ENCODE measurements at regions not wholly inside any gene's neighbourhood (a gene's known extent, or its start where the extent isn't known, plus 50 kb on each side); places are given as distances from the start of the nearest gene placed in this dataset.
A peak's percentile ranks its signal among the peaks of the same experiment; 100 is the strongest.
"Not testable (repeated sequence)": the region's sequence is repeated elsewhere in the genome, so short reads cannot be mapped to it uniquely, and the experiment has no call there.

GRCh38 chr2:193929131-193929530, 1727.9 kb upstream of the SLC39A10 start:
- DNase-seq, result peak; percentile 88 to 90

- peak; percentile 98 for DNase-seq
Measured at GRCh38 chr2:193907561-193907960, 1712.8 kb upstream of the TMEFF2 start.

GRCh38 chr2:193900292-193900691, 1705.6 kb upstream of the TMEFF2 start:
- no peak for DNase-seq

GRCh38 chr2:193895226-193895625, 1700.5 kb upstream of the TMEFF2 start:
- peak; percentile 50 to 52 for DNase-seq

- DNase-seq, result no peak
Measured at GRCh38 chr2:193894081-193894480, 1699.3 kb upstream of the TMEFF2 start.

- no peak for DNase-seq
Measured at GRCh38 chr2:193891023-193891422, 1696.3 kb upstream of the TMEFF2 start.

- no peak for DNase-seq
Measured at GRCh38 chr2:193885419-193885818, 1690.7 kb upstream of the TMEFF2 start.

- DNase-seq, result no peak
Measured at GRCh38 chr2:193883820-193884219, 1689.1 kb upstream of the TMEFF2 start.

- DNase-seq, result no peak
Measured at GRCh38 chr2:193876980-193877379, 1682.2 kb upstream of the TMEFF2 start.

GRCh38 chr2:193869564-193869963, 1674.8 kb upstream of the TMEFF2 start:
- no peak for DNase-seq

GRCh38 chr2:193868833-193869232, 1674.1 kb upstream of the TMEFF2 start:
- DNase-seq, result no peak

- DNase-seq, result no peak
Measured at GRCh38 chr2:193868132-193868531, 1673.4 kb upstream of the TMEFF2 start.

GRCh38 chr2:193867454-193867853, 1672.7 kb upstream of the TMEFF2 start:
- no peak for DNase-seq

GRCh38 chr2:193861557-193861956, 1666.8 kb upstream of the TMEFF2 start:
- DNase-seq, result no peak

- DNase-seq, result no peak
Measured at GRCh38 chr2:193847991-193848390, 1653.3 kb upstream of the TMEFF2 start.

GRCh38 chr2:193847130-193847529, 1652.4 kb upstream of the TMEFF2 start:
- no peak for DNase-seq

- DNase-seq, result no peak
Measured at GRCh38 chr2:193845604-193846003, 1650.9 kb upstream of the TMEFF2 start.

GRCh38 chr2:193843675-193844074, 1648.9 kb upstream of the TMEFF2 start:
- no peak for DNase-seq

- no peak for DNase-seq
Measured at GRCh38 chr2:193841384-193842150, 1646.8 kb upstream of the TMEFF2 start.

GRCh38 chr2:193837111-193837738, 1642.5 kb upstream of the TMEFF2 start:
- no peak for DNase-seq

GRCh38 chr2:193836424-193837006, 1641.8 kb upstream of the TMEFF2 start:
- not testable (repeated sequence) for DNase-seq

- DNase-seq, result not testable (repeated sequence)
Measured at GRCh38 chr2:193833895-193834294, 1639.2 kb upstream of the TMEFF2 start.

GRCh38 chr2:193824474-193824873, 1629.7 kb upstream of the TMEFF2 start:
- DNase-seq, result no peak

All from Kasumi-1 (cell line).